Activated CD4-positive, alpha-beta T cell treated with anti-CD3 and anti-CD28 coated beads, Interleukin-2, amount 10 ng/mL, durations not matched to agents 7 days and 5 days (primary cell): ENCODE measurements at regions not wholly inside any gene's neighbourhood (a gene's known extent, or its start where the extent isn't known, plus 50 kb on each side); places are given as distances from the start of the nearest gene placed in this dataset.
A peak's percentile ranks its signal among the peaks of the same experiment; 100 is the strongest.

Source experiments
- CTCF ChIA-PET: fragments of 350-600 bp; sonication (Branson Sonifier 250); formaldehyde crosslinking; loops from one replicate; lab custom pipeline; 2021; ENCODE audit warnings: antibody characterized with exemption; lab: Charles Lee
- POLR2A ChIA-PET: fragments of 350-600 bp; sonication (Branson Sonifier 250); formaldehyde crosslinking; loops from one replicate; lab custom pipeline; 2021; ENCODE audit warnings: antibody characterized with exemption; lab: Charles Lee
- DNase-seq: peaks from one replicate; pipeline ENCODE4 v3.0.0-alpha.2; 2020
- H3K27ac Mint-ChIP-seq: one replicate; pipeline ENCODE4 v1.8.0; 2021; ENCODE audit warnings: mild to moderate bottlenecking, moderate library complexity, mixed read lengths
- H3K27me3 Mint-ChIP-seq: one replicate; pipeline ENCODE4 v1.8.0; 2021; ENCODE audit warnings: mixed read lengths
- H3K36me3 Mint-ChIP-seq: one replicate; pipeline ENCODE4 v1.8.0; 2021; ENCODE audit warnings: low read depth, mixed read lengths
- H3K4me1 Mint-ChIP-seq: one replicate; pipeline ENCODE4 v1.8.0; 2021; ENCODE audit warnings: mixed read lengths
- H3K4me3 Mint-ChIP-seq: one replicate; pipeline ENCODE4 v1.8.0; 2021; ENCODE audit warnings: mild to moderate bottlenecking, moderate library complexity, mixed read lengths
- H3K9me3 Mint-ChIP-seq: one replicate; pipeline ENCODE4 v1.8.0; 2021; ENCODE audit warnings: mixed read lengths

DNA sequence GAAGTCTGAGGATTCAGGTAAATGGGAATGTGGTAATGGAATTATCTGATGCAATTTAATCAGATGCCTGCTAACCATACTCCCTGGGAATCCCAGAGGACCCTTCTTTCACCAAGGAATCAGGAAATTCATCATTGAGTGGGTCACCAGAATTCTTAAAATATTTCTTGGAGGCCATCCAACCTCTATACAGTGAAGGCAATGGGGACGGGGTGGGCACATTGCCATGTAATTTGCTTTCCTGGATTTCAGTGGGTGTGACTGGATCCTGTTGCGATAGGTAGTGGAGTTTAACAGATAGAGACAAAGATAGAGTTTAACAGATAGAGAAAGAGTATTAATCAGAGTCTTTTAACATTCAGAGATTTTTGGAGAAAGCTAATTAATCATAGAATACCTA, 394.4 kb downstream of the DAD1 start:
- ChIA-PET CTCF (no interaction called here), POLR2A (no interaction called here)
- Mint-ChIP-seq H3K36me3 (no peaks in the 10 kb centered on the region), H3K27me3 (no peaks in the 10 kb centered on the region), H3K9me3 (peaks cover 2% of the 10 kb centered on the region), H3K4me3 (no peak overlapping the region), H3K27ac (no peak overlapping the region), H3K4me1 (no peaks in the 10 kb centered on the region)
- DNase-seq, result no peak

DNA sequence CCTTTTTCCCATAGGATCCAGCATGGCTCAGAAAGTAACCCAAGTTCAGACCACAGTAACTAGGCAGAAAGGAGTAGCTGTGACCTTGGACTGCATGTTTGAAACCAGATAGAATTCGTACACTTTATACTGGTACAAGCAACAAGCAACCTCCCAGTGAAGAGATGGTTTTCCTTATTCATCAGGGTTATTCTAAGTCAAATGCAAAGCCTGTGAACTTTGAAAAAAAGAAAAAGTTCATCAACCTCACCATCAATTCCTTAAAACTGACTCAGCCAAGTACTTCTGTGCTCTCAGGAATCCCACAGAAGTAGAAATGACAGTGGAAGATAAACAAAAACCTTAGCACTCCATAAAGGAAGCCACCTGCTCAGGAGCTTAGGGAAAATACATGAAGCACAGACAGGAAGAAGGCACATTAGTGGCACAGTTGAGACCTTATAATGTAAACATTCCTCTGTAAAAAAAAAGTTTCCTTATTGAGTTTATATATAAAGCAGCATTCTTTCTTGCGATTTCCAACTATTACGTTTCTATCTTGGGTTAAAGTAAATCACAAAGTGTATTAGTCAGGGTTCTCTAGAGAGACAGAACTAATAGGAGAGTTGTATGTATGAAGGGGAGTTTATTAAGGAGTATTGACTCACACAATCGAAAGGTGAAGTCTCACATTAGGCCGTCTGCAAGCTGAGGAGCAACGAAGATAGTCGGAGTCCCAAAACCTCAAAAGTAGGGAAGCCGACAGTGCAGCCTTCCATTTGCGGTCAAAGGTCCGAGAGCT, 398.4 kb downstream of the DAD1 start:
- CTCF ChIA-PET, result interaction anchor here (1.2 kb wide), 1 partner anchor 380 kb away, joined by 3 read pairs; no protein-coding TSS in a partner anchor
- POLR2A ChIA-PET, result no interaction called here
- DNase-seq, result no peak
- no peaks in the 10 kb centered on the region for H3K27me3 Mint-ChIP-seq
- no peaks in the 10 kb centered on the region for H3K4me1 Mint-ChIP-seq
- no peak overlapping the region for H3K27ac Mint-ChIP-seq
- no peak overlapping the region for H3K4me3 Mint-ChIP-seq
- no peaks in the 10 kb centered on the region for H3K36me3 Mint-ChIP-seq
- H3K9me3 Mint-ChIP-seq, result no peaks in the 10 kb centered on the region

DNA sequence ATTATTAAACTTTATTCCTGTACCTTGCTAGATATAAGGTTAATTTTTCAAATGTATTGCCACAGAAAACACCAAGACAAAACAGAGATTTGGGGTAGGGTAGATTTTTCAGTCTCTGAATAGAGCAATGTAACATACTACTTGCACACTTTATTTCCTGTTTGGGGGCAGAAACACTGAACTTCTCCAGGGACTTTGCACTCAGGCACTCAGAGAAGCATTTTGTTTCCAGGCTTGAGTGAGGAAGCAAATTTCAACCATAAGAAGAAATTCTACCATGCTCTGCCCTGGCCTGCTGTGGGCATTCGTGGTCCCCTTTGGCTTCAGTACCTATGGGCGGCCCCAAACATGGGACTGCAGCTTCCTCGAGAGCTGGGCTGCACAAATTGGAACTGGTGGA, 399.1 kb downstream of the DAD1 start:
- DNase-seq, result no peak
- CTCF ChIA-PET, result no interaction called here
- Mint-ChIP-seq H3K4me3 (no peak overlapping the region), H3K27ac (no peak overlapping the region), H3K4me1 (no peaks in the 10 kb centered on the region), H3K36me3 (no peaks in the 10 kb centered on the region), H3K27me3 (no peaks in the 10 kb centered on the region), H3K9me3 (no peaks in the 10 kb centered on the region)
- POLR2A ChIA-PET, result no interaction called here

DNA sequence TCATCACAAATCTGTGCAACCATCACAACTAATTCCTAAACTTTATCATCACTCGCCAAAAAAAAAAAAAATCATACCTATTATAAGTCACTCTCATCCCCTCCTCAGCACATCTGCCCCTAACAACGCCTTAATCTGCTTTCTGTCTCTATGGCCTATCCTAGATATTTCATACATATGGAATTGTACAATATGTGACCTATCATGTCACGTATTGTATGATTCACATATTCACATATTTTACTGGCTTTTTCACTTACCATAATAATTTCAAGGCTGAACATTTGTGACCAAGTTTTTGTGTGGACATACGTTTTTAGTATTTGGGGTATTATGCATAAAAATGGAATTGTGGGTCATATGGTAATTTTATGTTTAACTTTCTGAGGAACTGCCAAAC, 400.7 kb downstream of the DAD1 start:
- no peaks in the 10 kb centered on the region for H3K36me3 Mint-ChIP-seq
- CTCF ChIA-PET, result no interaction called here

DNA sequence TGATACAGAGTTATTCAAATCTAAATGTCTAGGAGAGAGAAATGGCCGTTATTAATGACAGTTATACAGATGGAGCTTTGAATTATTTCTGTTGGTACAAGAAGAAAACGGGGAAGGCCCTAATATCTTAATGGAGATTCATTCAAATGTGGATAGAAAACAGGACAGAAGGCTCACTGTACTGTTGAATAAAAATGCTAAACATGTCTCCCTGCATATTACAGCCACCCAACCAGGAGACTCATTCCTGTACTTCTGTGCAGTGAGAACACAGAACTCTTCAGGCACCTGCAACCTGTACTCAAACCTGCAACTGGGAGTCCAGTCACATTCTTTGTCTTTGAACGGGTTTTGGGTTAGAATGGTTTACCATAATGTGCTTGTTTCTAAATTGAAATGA, 403.2 kb downstream of the DAD1 start:
- ChIA-PET POLR2A (no interaction called here), CTCF (no interaction called here)
- Mint-ChIP-seq H3K4me1 (no peaks in the 10 kb centered on the region), H3K36me3 (no peaks in the 10 kb centered on the region), H3K27me3 (no peaks in the 10 kb centered on the region), H3K4me3 (no peak overlapping the region), H3K27ac (no peak overlapping the region), H3K9me3 (no peaks in the 10 kb centered on the region)
- DNase-seq, result no peak

More for the DNA sequence above, 400.7 kb downstream of the DAD1 start:
- Mint-ChIP-seq H3K27ac (no peak overlapping the region), H3K4me3 (no peak overlapping the region), H3K9me3 (no peaks in the 10 kb centered on the region), H3K27me3 (no peaks in the 10 kb centered on the region), H3K4me1 (no peaks in the 10 kb centered on the region)
- DNase-seq, result no peak
- POLR2A ChIA-PET, result no interaction called here

DNA sequence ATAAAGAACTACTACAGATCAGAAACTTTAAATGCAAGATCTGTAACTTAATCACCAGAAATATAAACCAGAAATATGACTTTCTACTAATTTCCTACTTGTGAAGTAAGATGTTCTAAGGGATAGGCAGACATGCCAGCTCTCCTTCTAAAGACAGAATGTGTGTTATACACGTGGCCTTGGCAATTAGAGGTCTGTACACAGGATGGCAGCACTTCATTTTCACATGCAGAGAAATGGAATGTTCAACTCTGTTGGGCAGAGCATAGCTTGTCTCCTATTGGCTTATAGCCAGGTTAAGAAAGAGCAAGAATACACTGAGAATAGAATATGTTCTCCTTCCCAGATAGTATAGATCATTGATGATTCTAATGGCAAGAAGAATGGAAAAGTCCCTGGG, 403.8 kb downstream of the DAD1 start:
- no peaks in the 10 kb centered on the region for H3K4me1 Mint-ChIP-seq
- H3K27me3 Mint-ChIP-seq, result no peaks in the 10 kb centered on the region
- CTCF ChIA-PET, result no interaction called here
- POLR2A ChIA-PET, result no interaction called here
- no peaks in the 10 kb centered on the region for H3K9me3 Mint-ChIP-seq
- H3K36me3 Mint-ChIP-seq, result no peaks in the 10 kb centered on the region
- H3K4me3 Mint-ChIP-seq, result no peak overlapping the region
- H3K27ac Mint-ChIP-seq, result no peak overlapping the region
- DNase-seq, result no peak

DNA sequence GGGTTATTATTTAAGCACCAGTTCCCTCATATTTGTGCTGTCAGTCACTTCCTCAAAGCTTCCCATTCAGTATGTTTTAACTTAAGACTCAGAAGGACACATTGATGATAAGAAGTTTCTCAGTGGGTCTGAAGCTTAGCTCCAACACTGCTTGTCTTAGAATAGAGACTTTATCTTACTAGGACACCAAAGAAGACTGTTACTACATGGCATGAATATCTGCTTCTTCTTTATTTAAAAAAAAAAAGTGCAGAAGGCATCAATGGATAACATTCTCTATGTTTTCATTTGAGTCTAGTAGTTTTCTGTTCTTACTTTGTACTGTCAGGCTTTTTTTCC, 404.2 kb downstream of the DAD1 start:
- H3K36me3 Mint-ChIP-seq, result no peaks in the 10 kb centered on the region
- H3K9me3 Mint-ChIP-seq, result no peaks in the 10 kb centered on the region
- peaks cover 3% of the 10 kb centered on the region for H3K4me1 Mint-ChIP-seq
- POLR2A ChIA-PET, result no interaction called here
- no peaks in the 10 kb centered on the region for H3K27me3 Mint-ChIP-seq
- no peak overlapping the region for H3K4me3 Mint-ChIP-seq
- CTCF ChIA-PET, result no interaction called here
- DNase-seq, result no peak
- no peak overlapping the region for H3K27ac Mint-ChIP-seq

DNA sequence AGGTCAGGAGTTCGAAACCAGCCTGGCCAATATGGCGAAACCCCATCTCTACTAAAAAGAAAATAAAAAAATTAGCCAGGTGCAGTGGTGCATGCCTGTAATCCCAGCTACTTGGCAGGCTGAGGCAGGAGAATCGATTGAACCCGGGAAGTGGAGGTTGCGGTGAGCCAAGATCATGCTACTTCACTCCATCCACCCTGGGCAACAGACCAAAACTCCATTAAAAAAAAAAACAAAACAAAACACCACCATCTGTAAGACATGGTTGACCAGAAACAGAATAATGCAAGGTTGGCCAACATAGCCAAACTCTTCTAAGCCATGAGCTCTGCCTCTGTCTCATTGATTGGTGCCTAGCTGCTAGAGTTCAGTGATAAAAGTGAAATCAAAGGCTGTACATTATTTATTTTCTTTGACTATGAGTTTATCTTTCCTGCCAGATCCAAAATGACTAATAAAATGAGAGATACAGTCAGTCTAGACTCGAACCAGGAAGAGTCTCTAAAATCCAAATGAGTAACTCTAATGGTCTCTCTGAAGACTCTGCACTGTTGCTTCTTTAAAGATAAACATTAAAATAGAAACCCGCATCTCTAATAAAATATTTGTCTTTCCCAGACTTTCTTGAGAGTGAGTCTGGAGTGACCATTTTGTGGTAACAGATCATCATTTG, 404.7 kb downstream of the DAD1 start:
- DNase-seq, result no peak
- Mint-ChIP-seq H3K27me3 (no peaks in the 10 kb centered on the region), H3K27ac (no peak overlapping the region), H3K36me3 (no peaks in the 10 kb centered on the region), H3K9me3 (no peaks in the 10 kb centered on the region), H3K4me3 (no peak overlapping the region), H3K4me1 (peaks cover 7% of the 10 kb centered on the region)
- ChIA-PET POLR2A (no interaction called here), CTCF (no interaction called here)

DNA sequence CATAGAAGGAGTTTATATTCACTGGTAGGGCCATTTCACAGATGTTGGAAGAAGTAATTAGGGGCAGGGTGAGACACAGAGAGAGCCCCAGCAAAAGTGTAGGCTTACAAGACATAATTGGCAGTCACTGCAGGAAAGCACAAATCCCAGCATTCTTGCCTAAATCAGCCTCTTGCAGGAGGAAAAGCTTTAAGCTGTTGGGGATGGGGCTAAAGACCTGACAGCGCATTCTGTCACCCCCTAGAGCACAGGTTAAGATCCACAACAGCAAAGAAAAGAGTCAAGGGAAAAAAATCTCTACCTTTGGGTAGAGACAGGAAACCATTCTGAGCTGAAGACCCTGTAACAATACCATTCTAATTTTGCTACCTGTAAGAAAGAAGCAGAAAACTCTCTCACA, 409.0 kb downstream of the DAD1 start:
- no peak overlapping the region for H3K4me3 Mint-ChIP-seq
- H3K27ac Mint-ChIP-seq, result no peak overlapping the region
- H3K4me1 Mint-ChIP-seq, result peaks cover 25% of the 10 kb centered on the region
- DNase-seq, result no peak
- H3K9me3 Mint-ChIP-seq, result no peaks in the 10 kb centered on the region
- CTCF ChIA-PET, result interaction anchor here (1.2 kb wide), 1 partner anchor 21 kb away, joined by 3 read pairs; no protein-coding TSS in a partner anchor
- POLR2A ChIA-PET, result no interaction called here
- H3K36me3 Mint-ChIP-seq, result no peaks in the 10 kb centered on the region
- no peaks in the 10 kb centered on the region for H3K27me3 Mint-ChIP-seq

DNA sequence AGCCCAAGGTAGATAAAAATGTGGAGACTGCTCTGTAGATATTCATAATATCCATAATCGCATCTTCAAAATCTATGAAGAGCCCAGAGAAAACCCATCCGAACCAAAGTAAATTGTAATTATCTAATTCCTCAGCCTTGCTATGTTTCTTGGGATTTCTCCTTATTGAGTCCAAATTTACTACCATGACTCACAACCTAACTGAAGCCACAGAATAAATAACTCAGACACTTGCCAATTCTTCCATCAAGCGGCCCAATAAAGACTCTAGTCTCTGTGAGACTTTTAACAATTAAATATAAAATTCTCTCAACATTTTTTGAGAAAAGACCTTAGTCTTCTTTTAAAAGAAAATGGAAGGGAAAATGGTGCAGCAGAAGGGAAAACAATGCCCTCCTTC, 409.8 kb downstream of the DAD1 start:
- Mint-ChIP-seq H3K4me1 (peaks cover 25% of the 10 kb centered on the region), H3K9me3 (no peaks in the 10 kb centered on the region), H3K27me3 (no peaks in the 10 kb centered on the region), H3K4me3 (no peak overlapping the region), H3K27ac (no peak overlapping the region), H3K36me3 (no peaks in the 10 kb centered on the region)
- ChIA-PET CTCF (no interaction called here), POLR2A (no interaction called here)
- DNase-seq, result no peak

DNA sequence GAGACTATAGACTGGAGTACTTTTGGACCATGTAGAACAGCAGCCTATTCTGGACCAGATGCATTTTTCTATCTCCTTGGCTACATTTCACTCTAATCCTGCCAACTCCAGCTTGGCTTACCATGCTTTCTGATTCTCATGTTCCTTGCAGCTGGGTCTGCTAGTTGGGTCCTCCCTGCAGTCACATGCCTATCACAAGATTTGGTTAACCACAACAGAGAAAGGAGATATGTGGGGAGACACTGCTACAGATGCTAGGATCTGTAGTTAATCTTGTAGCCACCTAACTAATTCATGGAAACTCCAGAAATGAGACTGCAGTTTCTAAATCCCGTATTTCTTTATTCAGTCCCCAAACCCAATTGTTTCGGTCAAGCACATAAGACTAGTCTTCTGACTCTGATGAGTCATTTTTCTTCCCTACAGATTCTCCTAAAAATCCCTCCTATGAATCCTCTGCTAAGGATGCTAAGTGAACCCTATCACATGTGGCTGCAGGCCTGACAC, 410.6 kb downstream of the DAD1 start:
- no peak overlapping the region for H3K4me3 Mint-ChIP-seq
- CTCF ChIA-PET, result interaction anchor here (1.5 kb wide), 1 partner anchor 379 kb away, joined by 3 read pairs; no protein-coding TSS in a partner anchor
- peak overlapping the region; percentile 57 for H3K27ac Mint-ChIP-seq
- POLR2A ChIA-PET, result no interaction called here
- H3K4me1 Mint-ChIP-seq, result peaks cover 25% of the 10 kb centered on the region
- no peaks in the 10 kb centered on the region for H3K36me3 Mint-ChIP-seq
- H3K9me3 Mint-ChIP-seq, result no peaks in the 10 kb centered on the region
- no peak for DNase-seq
- H3K27me3 Mint-ChIP-seq, result no peaks in the 10 kb centered on the region

DNA sequence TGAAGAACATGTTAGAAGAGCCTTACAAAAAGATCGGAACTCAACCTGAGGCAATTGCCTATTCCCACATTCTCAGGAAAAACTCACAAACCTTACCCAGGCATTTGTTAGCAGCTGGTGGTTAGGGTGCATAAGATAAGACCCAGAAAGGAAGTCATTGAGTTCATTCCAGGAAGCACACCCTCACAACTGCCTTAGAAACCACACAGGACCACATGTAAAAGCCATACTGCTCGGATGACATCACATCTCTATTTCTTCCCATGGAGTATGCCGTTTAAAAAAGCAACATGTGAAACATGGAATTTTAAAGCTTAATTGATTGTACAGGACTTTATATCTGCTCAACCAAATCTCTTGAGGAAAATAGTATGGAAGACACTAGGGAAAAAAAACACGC, 411.2 kb downstream of the DAD1 start:
- Mint-ChIP-seq H3K36me3 (no peaks in the 10 kb centered on the region), H3K4me3 (no peak overlapping the region), H3K4me1 (peaks cover 25% of the 10 kb centered on the region), H3K27ac (peak overlapping the region; percentile 57), H3K9me3 (no peaks in the 10 kb centered on the region), H3K27me3 (no peaks in the 10 kb centered on the region)
- CTCF ChIA-PET, result interaction anchor here (1.5 kb wide), 1 partner anchor 379 kb away, joined by 3 read pairs; no protein-coding TSS in a partner anchor
- peak; percentile 8 for DNase-seq
- POLR2A ChIA-PET, result interaction anchor here (1.4 kb wide), 1 partner anchor 10 kb away, joined by 3 read pairs; no protein-coding TSS in a partner anchor

DNA sequence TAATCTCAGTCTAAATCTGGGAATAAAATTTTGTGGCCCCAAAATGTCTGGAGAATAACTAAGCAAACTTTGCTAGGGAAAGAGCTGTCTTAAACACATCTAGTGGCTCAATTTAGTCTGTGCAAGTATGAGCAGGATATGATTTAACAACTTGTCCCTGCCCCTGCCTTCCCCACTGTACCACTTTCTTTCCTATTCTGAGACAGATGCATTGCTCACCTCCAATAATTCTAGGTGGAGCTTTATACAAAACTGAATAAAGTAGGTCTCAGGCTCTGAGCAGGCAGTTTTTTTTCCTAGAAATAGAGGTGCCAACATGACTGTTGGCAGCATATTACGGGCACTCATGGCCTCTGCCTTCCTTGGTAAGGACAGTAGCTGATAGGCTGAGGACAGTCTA, 412.1 kb downstream of the DAD1 start:
- Mint-ChIP-seq H3K27me3 (no peaks in the 10 kb centered on the region), H3K4me1 (peaks cover 25% of the 10 kb centered on the region), H3K36me3 (no peaks in the 10 kb centered on the region), H3K27ac (peak overlapping the region; percentile 36), H3K9me3 (no peaks in the 10 kb centered on the region), H3K4me3 (peak overlapping the region; percentile 16)
- CTCF ChIA-PET, result no interaction called here
- POLR2A ChIA-PET, result interaction anchor here (1.4 kb wide), 1 partner anchor 9 kb away, joined by 3 read pairs; no protein-coding TSS in a partner anchor
- no peak for DNase-seq
